ENCODE measurements at regions not wholly inside any gene's neighbourhood (a gene's known extent, or its start where the extent isn't known, plus 50 kb on each side); places are given as distances from the start of the nearest gene placed in this dataset.

DNA sequence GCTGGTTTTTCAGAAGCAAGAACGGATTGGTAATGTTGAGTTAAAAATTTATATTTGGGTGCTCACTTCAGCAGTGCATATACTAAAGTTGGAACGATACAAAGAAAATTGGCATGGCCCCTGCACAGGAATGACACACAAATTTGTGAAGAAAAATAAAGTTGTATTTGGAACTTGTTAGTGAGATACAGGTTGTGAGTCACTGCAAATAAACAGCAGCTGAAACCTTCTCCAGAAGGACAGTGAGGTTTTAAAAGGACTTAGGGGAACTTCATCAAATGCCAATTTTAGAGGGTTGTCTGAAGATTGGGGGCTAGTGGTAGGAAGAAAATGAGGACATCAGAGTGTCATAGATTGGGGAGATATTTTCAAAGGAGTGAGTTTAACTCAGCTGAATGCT is 79.7 kb upstream of the ELOVL6 start:
- no peak for TF ChIP-seq ZNF274 (IDR thresholded peaks at IDR 0.05; ENCODE audit: low read depth, low read length)
- no peak overlapping the region for H3K4me3 ChIP-seq (ENCODE audit: low read length)

DNA sequence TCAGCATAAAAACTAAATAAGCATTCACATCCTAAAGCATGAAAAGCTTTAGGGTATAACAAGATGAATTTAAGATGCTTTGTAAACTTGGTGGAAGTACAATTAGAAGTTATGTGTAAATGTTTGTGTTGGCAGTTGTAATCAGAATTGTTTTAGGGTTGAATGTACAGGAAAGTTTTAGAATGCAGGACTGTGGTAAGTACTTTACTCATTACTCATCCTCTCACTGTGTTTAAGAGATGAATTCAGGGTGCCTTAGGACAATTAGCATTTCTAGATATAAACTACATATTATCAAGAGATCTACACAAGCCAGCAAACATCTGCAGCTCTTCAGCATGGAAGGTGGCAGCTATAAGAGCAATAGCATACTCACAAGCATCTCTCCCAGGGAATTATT is 77.5 kb upstream of the ELOVL6 start:
- TF ChIP-seq ZNF274 (IDR thresholded peaks at IDR 0.05; ENCODE audit: low read depth, low read length) = no peak
- H3K4me3 ChIP-seq (ENCODE audit: low read length) = no peak overlapping the region

DNA sequence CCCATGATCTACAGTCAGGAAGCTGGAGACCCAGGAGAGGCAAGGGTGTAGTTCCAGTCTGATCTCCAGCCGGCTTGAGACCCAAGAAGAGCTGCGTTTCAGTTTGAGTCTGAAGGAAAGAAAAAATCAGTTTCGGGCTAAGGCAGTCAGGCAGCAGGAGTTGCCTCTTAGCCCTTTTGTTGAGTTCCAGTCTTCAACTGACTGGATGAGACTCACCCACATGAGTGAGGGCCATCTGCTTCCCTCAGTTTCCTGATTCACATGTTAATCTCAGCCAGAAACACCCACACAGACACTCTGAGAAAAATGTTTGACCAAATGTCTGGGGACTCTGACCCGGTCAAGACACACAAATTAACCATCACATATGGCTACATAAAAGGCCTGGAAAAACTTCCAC is 73.6 kb upstream of the ELOVL6 start:
- no peak for TF ChIP-seq ZNF274 (IDR thresholded peaks at IDR 0.05; ENCODE audit: low read depth, low read length)
- no peak overlapping the region for H3K4me3 ChIP-seq (ENCODE audit: low read length)

DNA sequence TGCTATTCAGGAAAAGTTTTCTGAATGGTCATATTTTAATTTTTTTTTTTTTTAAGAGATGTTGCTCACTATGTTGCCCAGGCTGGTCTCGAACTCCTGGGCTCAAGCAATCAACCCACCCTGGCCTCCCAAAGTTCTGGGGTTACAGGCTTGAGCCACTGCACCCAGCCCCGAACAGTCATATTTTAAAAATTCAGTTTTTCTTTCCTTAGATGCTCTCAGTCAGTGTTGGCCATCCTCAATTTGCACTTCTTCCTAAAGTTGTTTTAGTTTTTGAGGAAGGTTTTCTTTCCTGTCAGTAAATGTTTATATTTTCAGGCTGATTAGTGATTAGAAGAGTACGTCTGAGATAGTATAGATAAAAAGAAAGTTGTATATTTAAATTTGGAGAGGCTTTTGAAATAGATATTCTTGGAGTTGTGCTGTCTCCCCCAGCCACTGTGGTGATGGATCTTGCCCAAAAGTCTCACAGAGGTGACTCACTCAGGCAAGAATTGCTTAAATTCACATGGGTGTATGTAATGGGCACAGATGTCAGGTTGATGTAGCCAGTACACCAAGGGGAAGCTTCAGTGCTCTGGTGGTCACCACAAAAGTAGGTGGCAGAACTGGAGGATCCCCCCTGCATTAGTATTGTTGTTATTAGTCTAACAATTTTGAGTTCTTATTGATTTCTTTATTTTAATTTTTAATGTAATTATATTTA is 72.2 kb upstream of the ELOVL6 start:
- no peak for TF ChIP-seq ZNF274 (IDR thresholded peaks at IDR 0.05; ENCODE audit: low read depth, low read length)
- no peak overlapping the region for H3K4me3 ChIP-seq (ENCODE audit: low read length)

DNA sequence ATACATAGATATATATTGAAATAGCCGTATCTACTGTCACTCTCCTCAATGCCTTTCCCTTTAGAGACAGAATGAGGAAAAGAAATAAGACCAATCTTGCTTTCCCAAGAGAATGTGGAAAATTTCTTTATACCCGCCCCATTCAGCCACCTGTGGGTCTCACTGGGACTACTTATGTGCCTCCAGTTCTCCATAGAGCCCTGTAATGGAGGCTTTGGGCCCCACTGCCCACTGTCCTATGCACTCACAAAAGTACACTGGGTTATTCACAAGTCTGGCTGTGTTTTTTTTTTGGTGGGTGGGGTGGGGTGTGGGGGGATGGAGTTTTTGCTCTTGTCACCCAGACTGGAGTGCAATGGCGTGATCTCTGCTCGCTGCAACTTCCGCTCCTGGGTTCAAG is 70.4 kb upstream of the ELOVL6 start:
- no peak for TF ChIP-seq ZNF274 (IDR thresholded peaks at IDR 0.05; ENCODE audit: low read depth, low read length)
- no peak overlapping the region for H3K4me3 ChIP-seq (ENCODE audit: low read length)

DNA sequence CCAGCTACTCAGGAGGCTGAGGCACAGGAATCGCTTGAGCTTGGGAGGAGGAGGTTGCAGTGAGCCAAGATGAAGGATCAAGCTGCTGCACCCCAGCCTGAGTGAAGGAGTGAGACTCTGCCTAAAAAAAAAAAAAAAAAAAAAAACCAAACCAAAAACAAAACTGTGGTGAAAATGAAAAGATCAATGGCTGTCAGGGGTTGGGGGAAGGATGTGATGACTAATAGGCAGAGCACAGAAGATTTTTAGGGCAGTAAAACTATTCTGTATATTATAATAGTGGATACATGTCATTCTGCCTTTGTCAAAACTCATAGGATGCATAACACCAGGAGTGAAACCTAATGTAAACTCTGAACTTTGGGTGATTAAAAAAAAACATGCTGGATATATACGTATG is 69.9 kb upstream of the ELOVL6 start:
- TF ChIP-seq ZNF274 (IDR thresholded peaks at IDR 0.05; ENCODE audit: low read depth, low read length) = no peak
- no peak overlapping the region for H3K4me3 ChIP-seq (ENCODE audit: low read length)

DNA sequence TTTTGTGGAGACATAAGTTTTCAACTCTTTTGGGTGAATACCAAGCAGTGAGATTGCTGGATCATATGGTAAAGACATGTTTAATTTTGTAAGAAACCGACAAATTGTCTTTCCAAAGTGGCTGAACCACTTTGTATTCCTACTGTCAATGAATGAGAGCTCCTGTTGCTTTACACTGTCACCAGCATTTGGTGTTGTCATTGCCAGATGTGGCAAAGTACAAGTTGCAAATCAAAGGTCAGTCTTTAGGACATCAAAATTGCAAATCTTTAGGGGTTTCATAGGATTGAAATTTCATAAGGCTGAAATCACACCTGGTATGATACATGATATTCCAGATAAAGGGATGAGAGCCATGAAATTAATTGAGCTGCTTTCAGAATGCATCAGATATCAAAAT is 67.7 kb upstream of the ELOVL6 start:
- no peak for TF ChIP-seq ZNF274 (IDR thresholded peaks at IDR 0.05; ENCODE audit: low read depth, low read length)
- no peak overlapping the region for H3K4me3 ChIP-seq (ENCODE audit: low read length)

DNA sequence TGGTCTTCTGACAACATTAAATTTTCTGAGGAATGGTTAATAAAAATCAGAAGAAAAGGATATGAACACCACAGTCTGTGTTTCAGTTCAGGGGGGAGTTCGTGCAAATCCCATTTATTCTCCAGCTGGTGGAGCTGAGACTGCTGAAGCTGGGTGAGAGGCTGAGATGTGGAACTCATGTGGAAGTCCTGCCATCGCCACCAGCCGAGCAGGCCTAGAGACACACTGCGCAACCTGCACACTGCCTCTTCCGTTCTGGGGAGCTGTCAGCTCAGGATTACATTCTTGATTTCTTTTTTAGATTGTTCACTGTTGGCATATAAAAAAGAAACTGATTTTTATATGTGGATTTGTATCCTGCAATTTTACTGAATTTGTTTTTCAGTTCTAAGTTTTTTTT is 66.6 kb upstream of the ELOVL6 start:
- no peak overlapping the region for H3K4me3 ChIP-seq (ENCODE audit: low read length)
- TF ChIP-seq ZNF274 (IDR thresholded peaks at IDR 0.05; ENCODE audit: low read depth, low read length) = no peak

DNA sequence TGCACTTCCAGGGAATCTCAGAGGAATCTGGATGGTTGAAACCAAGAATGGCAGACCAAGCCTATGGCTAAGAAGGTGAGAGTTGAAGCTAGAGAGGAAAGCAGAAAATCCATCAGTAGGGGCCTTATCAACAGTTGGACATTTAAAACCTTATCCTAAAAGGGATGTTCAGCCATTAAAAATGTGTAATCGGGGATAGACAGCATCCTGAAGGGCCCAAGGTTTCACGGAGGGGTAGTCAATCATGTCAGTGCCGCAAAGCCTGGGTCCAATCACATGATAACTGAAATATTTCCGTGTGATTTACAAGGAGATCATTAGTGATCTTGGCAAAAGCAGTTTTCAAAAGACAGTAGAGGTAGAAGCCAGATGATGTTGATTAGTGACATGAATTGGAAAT is 61.9 kb upstream of the ELOVL6 start:
- no peak for TF ChIP-seq ZNF274 (IDR thresholded peaks at IDR 0.05; ENCODE audit: low read depth, low read length)
- H3K4me3 ChIP-seq (ENCODE audit: low read length) = no peak overlapping the region

DNA sequence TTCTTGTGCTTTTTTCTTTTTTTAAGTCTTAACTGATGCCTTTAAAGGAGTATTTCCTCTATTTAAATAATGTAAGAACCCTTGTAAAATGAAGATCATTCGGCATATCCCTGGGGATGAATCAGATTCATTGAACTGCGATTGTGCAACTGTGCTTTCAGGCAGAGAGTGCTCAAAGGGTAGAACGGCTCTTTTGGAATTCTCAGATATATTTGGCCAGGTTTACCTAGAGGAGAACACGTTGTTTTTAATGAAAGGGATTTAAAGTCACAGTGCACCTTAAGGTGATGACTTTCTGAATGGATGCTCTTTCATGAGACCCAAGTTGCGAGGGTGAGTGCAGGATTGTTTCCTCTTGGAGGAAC is 51.6 kb upstream of the ELOVL6 start:
- no peak overlapping the region for H3K4me3 ChIP-seq (ENCODE audit: low read length)
- TF ChIP-seq ZNF274 (IDR thresholded peaks at IDR 0.05; ENCODE audit: low read depth, low read length) = no peak

DNA sequence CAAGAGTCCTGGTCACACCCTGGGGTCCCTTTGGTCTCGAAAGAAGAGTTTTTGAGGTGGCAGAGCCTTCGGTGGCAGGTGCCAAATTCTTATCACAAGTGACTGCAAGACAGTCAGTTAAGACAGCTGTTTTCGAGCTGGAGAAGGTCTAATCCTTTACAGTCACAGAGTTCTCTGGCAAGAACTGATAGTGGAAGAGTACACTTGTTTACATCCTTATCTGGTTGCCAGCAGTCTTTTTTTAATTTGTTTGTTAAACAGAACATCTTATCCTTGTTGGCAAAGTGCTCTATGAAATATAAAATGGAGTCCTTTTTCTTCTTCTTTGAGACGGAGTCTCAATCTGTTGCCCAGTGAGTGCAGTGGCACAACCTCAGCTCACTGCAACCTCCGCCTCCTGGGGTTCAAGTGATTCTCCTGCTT is 50.4 kb upstream of the ELOVL6 start:
- TF ChIP-seq ZNF274 (IDR thresholded peaks at IDR 0.05; ENCODE audit: low read depth, low read length) = no peak
- no peak overlapping the region for H3K4me3 ChIP-seq (ENCODE audit: low read length)
